GM18870 (cell line): ENCODE measurements at regions not wholly inside any gene's neighbourhood (a gene's known extent, or its start where the extent isn't known, plus 50 kb on each side); places are given as distances from the start of the nearest gene placed in this dataset.

Source experiments
- ATAC-seq: cut with Tn5 transposase; IDR thresholded peaks from one replicate; pipeline ENCODE4 v1.9.1; 2021; ENCODE audit warnings: moderate library complexity; ENCODE audit not compliant: unreplicated experiment

DNA sequence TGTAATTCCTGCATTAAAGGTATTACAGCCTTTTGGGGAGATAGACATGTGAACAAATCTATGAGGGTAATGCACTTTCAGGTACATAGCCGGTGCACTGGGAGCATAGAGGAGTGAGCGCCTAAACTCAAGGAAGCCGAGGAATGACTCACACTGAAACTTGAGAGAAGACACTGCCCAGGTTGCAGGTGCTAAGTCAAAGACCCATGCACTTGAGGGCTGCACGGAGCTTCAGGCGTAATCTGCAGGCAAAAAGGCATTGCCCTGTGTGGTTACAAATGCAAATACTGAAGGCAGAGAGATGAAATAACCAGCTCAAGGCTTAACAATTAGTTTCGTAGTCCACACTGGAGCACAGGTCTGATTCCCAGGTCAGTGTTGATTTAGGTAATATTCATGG is 51.0 kb upstream of the OSBPL3 start:
- ATAC-seq = peak; percentile 71
